ENCODE measurements at regions not wholly inside any gene's neighbourhood (a gene's known extent, or its start where the extent isn't known, plus 50 kb on each side); places are given as distances from the start of the nearest gene placed in this dataset.

GRCh38 chr18:34965108-34965507, 76.1 kb upstream of the MAPRE2 start:
- no peak overlapping the region for H3K4ac ChIP-seq (ENCODE audit: low read length)
- H3K23ac ChIP-seq (ENCODE audit: low read depth, low read length, poor library complexity): no peak overlapping the region
- no peak overlapping the region for H2BK5ac ChIP-seq (ENCODE audit: low read length)
- H3K4me1 ChIP-seq (ENCODE audit: control insufficient read depth in 2 of 2, insufficient read depth in 1 of 2, low read depth in 1 of 2, low read length in 2 of 2): no peaks in the 10 kb centered on the region
- DNase-seq (ENCODE audit: low spot score): no peak
- no peak overlapping the region for H3K27ac ChIP-seq (replicated peaks; ENCODE audit: low read length)
- H3K9me3 ChIP-seq (replicated peaks in 1 of 2; ENCODE audit: control insufficient read depth in 2 of 2, insufficient read depth in 1 of 2, low read depth in 1 of 2, low read length in 2 of 2): no peaks in the 10 kb centered on the region
- no peak overlapping the region for H3K18ac ChIP-seq (ENCODE audit: low read length)
- WGBS, 2 donors (ENCODE audit: extremely low coverage in 2 of 2, insufficient read length in 2 of 2, insufficient replicate concordance in 1 of 2): no CpG with 5 or more reads among the region's 1 CpG
- no peak overlapping the region for H4K8ac ChIP-seq (ENCODE audit: low read depth, low read length)
- no peak overlapping the region for H2BK12ac ChIP-seq (ENCODE audit: low read length)
- H3K27me3 ChIP-seq (ENCODE audit: control insufficient read depth in 3 of 3, insufficient read depth in 3 of 3, low read depth in 1 of 3, low read length in 3 of 3): peaks cover 0 to under 1% (median 0%) of the 10 kb centered on the region in 3 experiments
- H3K36me3 ChIP-seq (replicated peaks in 1 of 2; ENCODE audit: control insufficient read depth in 2 of 2, insufficient read depth in 2 of 2, low read length in 2 of 2): no peaks in the 10 kb centered on the region
- no peak overlapping the region for H4K91ac ChIP-seq (ENCODE audit: low read depth, low read length, poor library complexity)
- H2AFZ ChIP-seq (ENCODE audit: low read length): peak overlapping the region; percentile 7
- no peak overlapping the region for H3K4me2 ChIP-seq (ENCODE audit: insufficient read depth, low read length, poor library complexity, severe bottlenecking)
- no peak overlapping the region for H2AK5ac ChIP-seq (ENCODE audit: low read depth, low read length)
- no peak overlapping the region for H3K4me3 ChIP-seq (ENCODE audit: low read length in 2 of 2)
- H3K79me1 ChIP-seq (ENCODE audit: low read depth, low read length): no peaks in the 10 kb centered on the region
- no peak overlapping the region for H2BK15ac ChIP-seq (ENCODE audit: low read length)
- no peak overlapping the region for H3K9ac ChIP-seq (ENCODE audit: low read depth, low read length, poor library complexity)
- H2BK120ac ChIP-seq (ENCODE audit: low read depth, low read length): no peak overlapping the region
- no peak overlapping the region for H3K14ac ChIP-seq (ENCODE audit: low read length)

GRCh38 chr18:34965566-34965965, 75.6 kb upstream of the MAPRE2 start:
- Histone ChIP-seq H3K4me2 (ENCODE audit: insufficient read depth, low read length, poor library complexity, severe bottlenecking) (no peak overlapping the region), H3K27me3 (ENCODE audit: control insufficient read depth in 3 of 3, insufficient read depth in 3 of 3, low read depth in 1 of 3, low read length in 3 of 3) (peaks cover 0 to 4% (median 0%) of the 10 kb centered on the region in 3 experiments), H3K14ac (ENCODE audit: low read length) (no peak overlapping the region), H3K79me1 (ENCODE audit: low read depth, low read length) (no peaks in the 10 kb centered on the region), H2AK5ac (ENCODE audit: low read depth, low read length) (no peak overlapping the region), H2AFZ (ENCODE audit: low read length) (peak overlapping the region; percentile 7), H3K27ac (replicated peaks; ENCODE audit: low read length) (no peak overlapping the region), H2BK5ac (ENCODE audit: low read length) (no peak overlapping the region), H3K4me1 (ENCODE audit: control insufficient read depth in 2 of 2, insufficient read depth in 1 of 2, low read depth in 1 of 2, low read length in 2 of 2) (no peaks in the 10 kb centered on the region), H2BK15ac (ENCODE audit: low read length) (no peak overlapping the region), H3K36me3 (replicated peaks in 1 of 2; ENCODE audit: control insufficient read depth in 2 of 2, insufficient read depth in 2 of 2, low read length in 2 of 2) (no peaks in the 10 kb centered on the region), H3K18ac (ENCODE audit: low read length) (no peak overlapping the region), H4K91ac (ENCODE audit: low read depth, low read length, poor library complexity) (no peak overlapping the region), H3K23ac (ENCODE audit: low read depth, low read length, poor library complexity) (no peak overlapping the region), H2BK12ac (ENCODE audit: low read length) (no peak overlapping the region), H4K8ac (ENCODE audit: low read depth, low read length) (no peak overlapping the region), H3K4me3 (ENCODE audit: low read length in 2 of 2) (no peak overlapping the region), H3K9ac (ENCODE audit: low read depth, low read length, poor library complexity) (no peak overlapping the region), H3K9me3 (replicated peaks in 1 of 2; ENCODE audit: control insufficient read depth in 2 of 2, insufficient read depth in 1 of 2, low read depth in 1 of 2, low read length in 2 of 2) (no peaks in the 10 kb centered on the region), H3K4ac (ENCODE audit: low read length) (no peak overlapping the region), H2BK120ac (ENCODE audit: low read depth, low read length) (no peak overlapping the region)
- no CpG with 5 or more reads among the region's 1 CpG for WGBS, 2 donors (ENCODE audit: extremely low coverage in 2 of 2, insufficient read length in 2 of 2, insufficient replicate concordance in 1 of 2)
- DNase-seq (ENCODE audit: low spot score): no peak

DNA sequence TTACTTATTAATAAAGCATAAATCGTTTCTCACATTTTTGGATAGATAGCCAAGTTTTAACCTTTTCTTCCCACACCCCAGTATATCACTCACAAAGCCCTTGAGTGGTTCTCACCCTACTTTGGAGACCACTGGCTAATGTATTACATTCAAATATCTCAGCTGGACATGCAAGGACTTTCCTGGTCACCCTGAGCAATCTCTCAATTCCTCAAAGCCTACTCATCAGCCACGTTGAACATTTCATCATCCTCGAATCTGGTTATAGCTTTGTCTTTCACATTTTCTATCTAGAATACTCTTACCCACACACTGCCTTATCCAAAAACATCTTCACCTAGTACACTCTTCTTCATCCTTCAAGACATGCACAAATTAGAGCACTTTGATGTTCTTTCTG, 71.1 kb upstream of the MAPRE2 start:
- Histone ChIP-seq H3K79me1 (ENCODE audit: low read depth, low read length) (no peaks in the 10 kb centered on the region), H3K9me3 (replicated peaks in 1 of 2; ENCODE audit: control insufficient read depth in 2 of 2, insufficient read depth in 1 of 2, low read depth in 1 of 2, low read length in 2 of 2) (no peaks in the 10 kb centered on the region), H3K4me1 (ENCODE audit: control insufficient read depth in 2 of 2, insufficient read depth in 1 of 2, low read depth in 1 of 2, low read length in 2 of 2) (no peaks in the 10 kb centered on the region), H3K27me3 (ENCODE audit: control insufficient read depth in 3 of 3, insufficient read depth in 3 of 3, low read depth in 1 of 3, low read length in 3 of 3) (peaks cover 2 to 20% (median 2%) of the 10 kb centered on the region in 3 experiments), H2AFZ (ENCODE audit: low read length) (no peak overlapping the region), H3K36me3 (replicated peaks in 1 of 2; ENCODE audit: control insufficient read depth in 2 of 2, insufficient read depth in 2 of 2, low read length in 2 of 2) (no peaks in the 10 kb centered on the region), H3K23ac (ENCODE audit: low read depth, low read length, poor library complexity) (no peak overlapping the region), H3K4me2 (ENCODE audit: insufficient read depth, low read length, poor library complexity, severe bottlenecking) (no peak overlapping the region), H2BK15ac (ENCODE audit: low read length) (no peak overlapping the region), H3K4ac (ENCODE audit: low read length) (no peak overlapping the region), H4K91ac (ENCODE audit: low read depth, low read length, poor library complexity) (no peak overlapping the region), H2BK12ac (ENCODE audit: low read length) (no peak overlapping the region), H4K8ac (ENCODE audit: low read depth, low read length) (no peak overlapping the region), H3K4me3 (ENCODE audit: low read length in 2 of 2) (no peak overlapping the region), H3K9ac (ENCODE audit: low read depth, low read length, poor library complexity) (no peak overlapping the region), H3K14ac (ENCODE audit: low read length) (no peak overlapping the region), H2AK5ac (ENCODE audit: low read depth, low read length) (no peak overlapping the region), H3K27ac (replicated peaks; ENCODE audit: low read length) (no peak overlapping the region), H2BK5ac (ENCODE audit: low read length) (no peak overlapping the region), H2BK120ac (ENCODE audit: low read depth, low read length) (no peak overlapping the region), H3K18ac (ENCODE audit: low read length) (no peak overlapping the region)
- no CpG with 5 or more reads among the region's 3 CpGs for WGBS, 2 donors (ENCODE audit: extremely low coverage in 2 of 2, insufficient read length in 2 of 2, insufficient replicate concordance in 1 of 2)
- no peak for DNase-seq (ENCODE audit: low spot score)

DNA sequence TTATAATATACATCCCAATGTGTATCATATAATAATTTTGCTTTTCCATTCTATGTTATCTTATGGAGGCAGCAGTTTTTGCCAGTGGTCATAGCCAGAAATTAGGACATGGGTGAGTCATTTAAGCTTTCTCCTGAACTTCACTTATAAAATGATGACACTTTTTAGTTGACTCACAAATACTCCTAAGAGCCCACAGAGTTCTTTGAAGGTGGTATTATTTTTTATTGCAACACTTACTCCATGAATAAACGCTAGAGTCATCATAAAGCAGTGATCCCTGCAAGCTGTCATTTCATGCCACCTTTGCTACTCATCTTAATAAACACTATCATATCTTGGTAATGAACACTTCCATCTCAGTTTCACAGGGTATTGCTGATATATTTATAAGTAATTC, 69.9 kb upstream of the MAPRE2 start:
- no peak for DNase-seq (ENCODE audit: low spot score)
- no peak overlapping the region for H2AK5ac ChIP-seq (ENCODE audit: low read depth, low read length)
- peaks cover 0 to 2% of the 10 kb centered on the region in 2 donors for H3K4me1 ChIP-seq (ENCODE audit: control insufficient read depth in 2 of 2, insufficient read depth in 1 of 2, low read depth in 1 of 2, low read length in 2 of 2)
- no CpG with 5 or more reads among the region's 1 CpG for WGBS, 2 donors (ENCODE audit: extremely low coverage in 2 of 2, insufficient read length in 2 of 2, insufficient replicate concordance in 1 of 2)
- H3K27ac ChIP-seq (replicated peaks; ENCODE audit: low read length): no peak overlapping the region
- no peak overlapping the region for H2BK5ac ChIP-seq (ENCODE audit: low read length)
- H4K91ac ChIP-seq (ENCODE audit: low read depth, low read length, poor library complexity): no peak overlapping the region
- no peak overlapping the region for H3K4me3 ChIP-seq (ENCODE audit: low read length in 2 of 2)
- H3K36me3 ChIP-seq (replicated peaks in 1 of 2; ENCODE audit: control insufficient read depth in 2 of 2, insufficient read depth in 2 of 2, low read length in 2 of 2): no peaks in the 10 kb centered on the region
- no peak overlapping the region for H3K18ac ChIP-seq (ENCODE audit: low read length)
- H3K27me3 ChIP-seq (ENCODE audit: control insufficient read depth in 3 of 3, insufficient read depth in 3 of 3, low read depth in 1 of 3, low read length in 3 of 3): peaks cover 5 to 32% (median 12%) of the 10 kb centered on the region in 3 experiments
- H3K4ac ChIP-seq (ENCODE audit: low read length): no peak overlapping the region
- no peak overlapping the region for H2BK12ac ChIP-seq (ENCODE audit: low read length)
- no peak overlapping the region for H4K8ac ChIP-seq (ENCODE audit: low read depth, low read length)
- H3K4me2 ChIP-seq (ENCODE audit: insufficient read depth, low read length, poor library complexity, severe bottlenecking): no peak overlapping the region
- no peak overlapping the region for H2AFZ ChIP-seq (ENCODE audit: low read length)
- H3K9ac ChIP-seq (ENCODE audit: low read depth, low read length, poor library complexity): no peak overlapping the region
- no peak overlapping the region for H2BK120ac ChIP-seq (ENCODE audit: low read depth, low read length)
- H3K79me1 ChIP-seq (ENCODE audit: low read depth, low read length): no peaks in the 10 kb centered on the region
- H3K9me3 ChIP-seq (replicated peaks in 1 of 2; ENCODE audit: control insufficient read depth in 2 of 2, insufficient read depth in 1 of 2, low read depth in 1 of 2, low read length in 2 of 2): no peaks in the 10 kb centered on the region
- H3K23ac ChIP-seq (ENCODE audit: low read depth, low read length, poor library complexity): no peak overlapping the region
- no peak overlapping the region for H3K14ac ChIP-seq (ENCODE audit: low read length)
- H2BK15ac ChIP-seq (ENCODE audit: low read length): no peak overlapping the region
